ENCODE measurements at regions not wholly inside any gene's neighbourhood (a gene's known extent, or its start where the extent isn't known, plus 50 kb on each side); places are given as distances from the start of the nearest gene placed in this dataset.

DNA sequence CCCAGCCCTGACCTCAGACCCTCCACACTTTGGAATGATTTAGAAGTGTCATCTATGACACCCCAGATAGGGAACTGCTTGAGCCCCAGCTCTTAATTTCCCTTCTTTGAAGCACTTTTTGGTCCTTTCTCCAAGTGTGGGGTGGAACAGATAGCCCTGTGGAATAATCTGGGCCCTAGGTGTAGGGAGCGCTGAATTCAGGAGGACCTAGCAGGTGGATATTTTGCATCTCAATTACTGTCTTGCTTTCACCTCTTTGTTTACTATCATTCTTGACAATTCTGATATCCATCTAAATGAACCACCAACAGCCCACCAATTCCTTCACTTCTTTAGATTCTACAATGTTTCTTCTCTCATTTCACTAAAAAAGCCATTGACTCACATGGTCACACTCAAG lies 850.4 kb downstream of the KCNJ2 start:
- Histone ChIP-seq H3K27ac (ENCODE audit: low read depth in 1 of 2, low read length in 2 of 2) (no peak overlapping the region), H3K27me3 (ENCODE audit: control insufficient read depth in 4 of 4, insufficient read depth in 4 of 4, low read length in 3 of 4) (no peaks in the 10 kb centered on the region), H3K36me3 (ENCODE audit: control insufficient read depth in 4 of 4, insufficient read depth in 3 of 4, low read depth in 1 of 4, low read length in 3 of 4) (no peaks in the 10 kb centered on the region), H3K4me3 (ENCODE audit: low read depth in 1 of 3, low read length in 3 of 3) (no peak overlapping the region), H3K4me1 (ENCODE audit: control insufficient read depth in 4 of 4, insufficient read depth in 4 of 4, low read length in 3 of 4) (no peaks in the 10 kb centered on the region), H3K9me3 (ENCODE audit: control insufficient read depth in 4 of 4, low read length in 3 of 4) (no peaks in the 10 kb centered on the region), H3K9ac (ENCODE audit: low read depth in 1 of 2, low read length in 2 of 2) (no peak overlapping the region)
- 98% methylated on average over 1 of the region's 1 CpG for WGBS
- no peak for DNase-seq (ENCODE audit: low spot score)
- no peak for TF ChIP-seq JUND (IDR thresholded peaks at IDR 0.05)
- TF ChIP-seq, protein P1, sequence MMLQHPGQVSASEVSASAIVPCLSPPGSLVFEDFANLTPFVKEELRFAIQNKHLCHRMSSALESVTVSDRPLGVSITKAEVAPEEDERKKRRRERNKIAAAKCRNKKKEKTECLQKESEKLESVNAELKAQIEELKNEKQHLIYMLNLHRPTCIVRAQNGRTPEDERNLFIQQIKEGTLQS (IDR thresholded peaks at IDR 0.05), result no peak
- no peak for TF ChIP-seq FOXA2 (IDR thresholded peaks at IDR 0.05)
- TF ChIP-seq YY1 (IDR thresholded peaks at IDR 0.05), result no peak
- TF ChIP-seq MAX (IDR thresholded peaks at IDR 0.05), result no peak
- no peak for TF ChIP-seq SP1 (IDR thresholded peaks at IDR 0.05)
- no peak for TF ChIP-seq CTCF (IDR thresholded peaks at IDR 0.05; ENCODE audit: low read depth, low read length, missing input control)
- no peak for TF ChIP-seq TAF1 (conservative IDR thresholded peaks at IDR 0.05)
- no peak for TF ChIP-seq EGR1 (IDR thresholded peaks at IDR 0.05; ENCODE audit: low read depth in 2 of 2)
- TF ChIP-seq, protein P2, sequence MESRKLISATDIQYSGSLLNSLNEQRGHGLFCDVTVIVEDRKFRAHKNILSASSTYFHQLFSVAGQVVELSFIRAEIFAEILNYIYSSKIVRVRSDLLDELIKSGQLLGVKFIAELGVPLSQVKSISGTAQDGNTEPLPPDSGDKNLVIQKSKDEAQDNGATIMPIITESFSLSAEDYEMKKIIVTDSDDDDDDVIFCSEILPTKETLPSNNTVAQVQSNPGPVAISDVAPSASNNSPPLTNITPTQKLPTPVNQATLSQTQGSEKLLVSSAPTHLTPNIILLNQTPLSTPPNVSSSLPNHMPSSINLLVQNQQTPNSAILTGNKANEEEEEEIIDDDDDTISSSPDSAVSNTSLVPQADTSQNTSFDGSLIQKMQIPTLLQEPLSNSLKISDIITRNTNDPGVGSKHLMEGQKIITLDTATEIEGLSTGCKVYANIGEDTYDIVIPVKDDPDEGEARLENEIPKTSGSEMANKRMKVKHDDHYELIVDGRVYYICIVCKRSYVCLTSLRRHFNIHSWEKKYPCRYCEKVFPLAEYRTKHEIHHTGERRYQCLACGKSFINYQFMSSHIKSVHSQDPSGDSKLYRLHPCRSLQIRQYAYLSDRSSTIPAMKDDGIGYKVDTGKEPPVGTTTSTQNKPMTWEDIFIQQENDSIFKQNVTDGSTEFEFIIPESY (IDR thresholded peaks at IDR 0.05), result no peak
- no peak for TF ChIP-seq RXRA (IDR thresholded peaks at IDR 0.05)
- TF ChIP-seq HNF4A (conservative IDR thresholded peaks at IDR 0.05), result no peak
- no peak for TF ChIP-seq NR2F2 (IDR thresholded peaks at IDR 0.05)
- no peak for TF ChIP-seq RAD21 (IDR thresholded peaks at IDR 0.05)
- no peak for TF ChIP-seq FOXA1 (IDR thresholded peaks at IDR 0.05)
- TF ChIP-seq, protein P3, sequence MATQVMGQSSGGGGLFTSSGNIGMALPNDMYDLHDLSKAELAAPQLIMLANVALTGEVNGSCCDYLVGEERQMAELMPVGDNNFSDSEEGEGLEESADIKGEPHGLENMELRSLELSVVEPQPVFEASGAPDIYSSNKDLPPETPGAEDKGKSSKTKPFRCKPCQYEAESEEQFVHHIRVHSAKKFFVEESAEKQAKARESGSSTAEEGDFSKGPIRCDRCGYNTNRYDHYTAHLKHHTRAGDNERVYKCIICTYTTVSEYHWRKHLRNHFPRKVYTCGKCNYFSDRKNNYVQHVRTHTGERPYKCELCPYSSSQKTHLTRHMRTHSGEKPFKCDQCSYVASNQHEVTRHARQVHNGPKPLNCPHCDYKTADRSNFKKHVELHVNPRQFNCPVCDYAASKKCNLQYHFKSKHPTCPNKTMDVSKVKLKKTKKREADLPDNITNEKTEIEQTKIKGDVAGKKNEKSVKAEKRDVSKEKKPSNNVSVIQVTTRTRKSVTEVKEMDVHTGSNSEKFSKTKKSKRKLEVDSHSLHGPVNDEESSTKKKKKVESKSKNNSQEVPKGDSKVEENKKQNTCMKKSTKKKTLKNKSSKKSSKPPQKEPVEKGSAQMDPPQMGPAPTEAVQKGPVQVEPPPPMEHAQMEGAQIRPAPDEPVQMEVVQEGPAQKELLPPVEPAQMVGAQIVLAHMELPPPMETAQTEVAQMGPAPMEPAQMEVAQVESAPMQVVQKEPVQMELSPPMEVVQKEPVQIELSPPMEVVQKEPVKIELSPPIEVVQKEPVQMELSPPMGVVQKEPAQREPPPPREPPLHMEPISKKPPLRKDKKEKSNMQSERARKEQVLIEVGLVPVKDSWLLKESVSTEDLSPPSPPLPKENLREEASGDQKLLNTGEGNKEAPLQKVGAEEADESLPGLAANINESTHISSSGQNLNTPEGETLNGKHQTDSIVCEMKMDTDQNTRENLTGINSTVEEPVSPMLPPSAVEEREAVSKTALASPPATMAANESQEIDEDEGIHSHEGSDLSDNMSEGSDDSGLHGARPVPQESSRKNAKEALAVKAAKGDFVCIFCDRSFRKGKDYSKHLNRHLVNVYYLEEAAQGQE (IDR thresholded peaks at IDR 0.05), result no peak
- no peak for TF ChIP-seq HNF4G (IDR thresholded peaks at IDR 0.05)
- no peak for TF ChIP-seq GABPA (IDR thresholded peaks at IDR 0.05 in 1 of 2, conservative IDR thresholded peaks at IDR 0.05 in 1 of 2)

Data from liver (tissue), 8 donors.